A673 (cell line): ENCODE measurements at regions not wholly inside any gene's neighbourhood (a gene's known extent, or its start where the extent isn't known, plus 50 kb on each side); places are given as distances from the start of the nearest gene placed in this dataset.

ENCODE experiments used
- EZH2 ChIP-seq: fragments of 200-600 bp; sonication (generic); IDR thresholded peaks from 2 replicates; pipeline ENCODE4 v1.6.1; 2017; ENCODE audit warnings: borderline replicate concordance, low read depth, mild to moderate bottlenecking, mixed read lengths, antibody characterized with exemption, low read length; ENCODE audit not compliant: poor library complexity, severe bottlenecking
- TF ChIP-seq, protein P1 (sequence below): fragments of 300-800, 200-600 bp; sonication (generic); conservative IDR thresholded peaks from 2 replicates; pipeline ENCODE4 v1.5.1; 2017; ENCODE audit warnings: low read depth, mild to moderate bottlenecking, antibody characterized with exemption, low read length, moderate library complexity, mixed read lengths

DNA sequence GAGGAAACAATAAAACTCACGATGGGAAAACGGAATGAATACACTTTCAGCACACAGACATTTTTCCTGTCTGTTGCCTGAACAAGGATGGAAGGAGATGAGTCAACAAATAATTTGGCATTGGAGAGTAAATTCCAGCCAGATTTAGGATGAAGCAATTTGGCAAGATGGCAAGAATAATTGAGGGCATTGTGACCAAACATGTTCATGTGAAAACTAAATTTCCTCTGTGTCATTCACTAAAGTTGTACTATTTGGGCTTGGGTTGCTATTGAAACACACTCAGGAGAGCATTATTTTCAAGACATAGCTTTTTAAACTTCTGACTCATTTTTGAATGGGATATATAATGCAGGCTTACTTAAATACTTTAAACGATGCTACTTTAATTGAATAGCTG, 1614.4 kb downstream of the PCDH19 start:
- TF ChIP-seq, protein P1, sequence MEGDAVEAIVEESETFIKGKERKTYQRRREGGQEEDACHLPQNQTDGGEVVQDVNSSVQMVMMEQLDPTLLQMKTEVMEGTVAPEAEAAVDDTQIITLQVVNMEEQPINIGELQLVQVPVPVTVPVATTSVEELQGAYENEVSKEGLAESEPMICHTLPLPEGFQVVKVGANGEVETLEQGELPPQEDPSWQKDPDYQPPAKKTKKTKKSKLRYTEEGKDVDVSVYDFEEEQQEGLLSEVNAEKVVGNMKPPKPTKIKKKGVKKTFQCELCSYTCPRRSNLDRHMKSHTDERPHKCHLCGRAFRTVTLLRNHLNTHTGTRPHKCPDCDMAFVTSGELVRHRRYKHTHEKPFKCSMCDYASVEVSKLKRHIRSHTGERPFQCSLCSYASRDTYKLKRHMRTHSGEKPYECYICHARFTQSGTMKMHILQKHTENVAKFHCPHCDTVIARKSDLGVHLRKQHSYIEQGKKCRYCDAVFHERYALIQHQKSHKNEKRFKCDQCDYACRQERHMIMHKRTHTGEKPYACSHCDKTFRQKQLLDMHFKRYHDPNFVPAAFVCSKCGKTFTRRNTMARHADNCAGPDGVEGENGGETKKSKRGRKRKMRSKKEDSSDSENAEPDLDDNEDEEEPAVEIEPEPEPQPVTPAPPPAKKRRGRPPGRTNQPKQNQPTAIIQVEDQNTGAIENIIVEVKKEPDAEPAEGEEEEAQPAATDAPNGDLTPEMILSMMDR: no peak
- no peak for TF ChIP-seq EZH2
